ENCODE measurements at regions not wholly inside any gene's neighbourhood (a gene's known extent, or its start where the extent isn't known, plus 50 kb on each side); places are given as distances from the start of the nearest gene placed in this dataset.

GRCh38 chr9:23290973-23291372, 535.1 kb downstream of the ELAVL2 start:
- Histone ChIP-seq H3K27me3 (ENCODE audit: control insufficient read depth, extremely low read depth, insufficient read depth, low read length) (no peaks in the 10 kb centered on the region), H4K20me1 (ENCODE audit: control insufficient read depth, extremely low read depth, insufficient read depth, low read length) (no peaks in the 10 kb centered on the region), H3K4me3 (ENCODE audit: control insufficient read depth in 2 of 3, extremely low read depth in 1 of 3, insufficient read depth in 2 of 3, low read depth in 1 of 3, low read length in 3 of 3) (no peak overlapping the region), H3K4me1 (ENCODE audit: control insufficient read depth, extremely low read depth, insufficient read depth, low read length) (no peaks in the 10 kb centered on the region), H3K4me2 (ENCODE audit: control insufficient read depth, extremely low read depth, insufficient read depth, low read depth, low read length) (no peak overlapping the region), H3K9me3 (ENCODE audit: control insufficient read depth, low read depth, low read length) (no peaks in the 10 kb centered on the region), H3K36me3 (ENCODE audit: control insufficient read depth in 2 of 2, extremely low read depth in 1 of 2, insufficient read depth in 2 of 2, low read length in 2 of 2) (no peaks in the 10 kb centered on the region), H2AFZ (ENCODE audit: control insufficient read depth, low read length) (no peak overlapping the region), H3K27ac (ENCODE audit: control insufficient read depth, insufficient read depth, low read length) (no peak overlapping the region), H3K9ac (ENCODE audit: control insufficient read depth, extremely low read depth, insufficient read depth, low read length) (no peak overlapping the region), H3K9me1 (ENCODE audit: control insufficient read depth, extremely low read depth, insufficient read depth, low read length) (no peaks in the 10 kb centered on the region), H3K79me2 (ENCODE audit: control insufficient read depth, insufficient read depth, low read length) (no peaks in the 10 kb centered on the region)
- dilution Hi-C loops (cut with MboI; ENCODE audit: extremely low pct_ligation_motif_present, low sequenced_read_pairs): no loop called here
- TF ChIP-seq EZH2 (IDR thresholded peaks at IDR 0.05; ENCODE audit: low read length) (no peak), CTCF (optimal IDR thresholded peaks at IDR 0.05 in 1 of 3, IDR thresholded peaks at IDR 0.05 in 1 of 3, conservative IDR thresholded peaks at IDR 0.05 in 1 of 3; ENCODE audit: extremely low read depth in 1 of 3, insufficient read depth in 2 of 3, low read length in 3 of 3) (no peak)
- no peak for DNase-seq (ENCODE audit: low read depth, low spot score)
- no peak for FAIRE-seq

GRCh38 chr9:23302281-23302680, 523.8 kb downstream of the ELAVL2 start:
- TF ChIP-seq EZH2 (IDR thresholded peaks at IDR 0.05; ENCODE audit: low read length) (no peak), CTCF (optimal IDR thresholded peaks at IDR 0.05 in 1 of 3, IDR thresholded peaks at IDR 0.05 in 1 of 3, conservative IDR thresholded peaks at IDR 0.05 in 1 of 3; ENCODE audit: extremely low read depth in 1 of 3, insufficient read depth in 2 of 3, low read length in 3 of 3) (no peak)
- no peak for DNase-seq (ENCODE audit: low read depth, low spot score)

More at GRCh38 chr9:23302281-23302680, 523.8 kb downstream of the ELAVL2 start:
- dilution Hi-C loops (cut with MboI; ENCODE audit: extremely low pct_ligation_motif_present, low sequenced_read_pairs): no loop called here
- Histone ChIP-seq H3K4me2 (ENCODE audit: control insufficient read depth, extremely low read depth, insufficient read depth, low read depth, low read length) (no peak overlapping the region), H3K9me3 (ENCODE audit: control insufficient read depth, low read depth, low read length) (no peaks in the 10 kb centered on the region), H3K27ac (ENCODE audit: control insufficient read depth, insufficient read depth, low read length) (no peak overlapping the region), H3K79me2 (ENCODE audit: control insufficient read depth, insufficient read depth, low read length) (no peaks in the 10 kb centered on the region), H3K36me3 (ENCODE audit: control insufficient read depth in 2 of 2, extremely low read depth in 1 of 2, insufficient read depth in 2 of 2, low read length in 2 of 2) (no peaks in the 10 kb centered on the region), H4K20me1 (ENCODE audit: control insufficient read depth, extremely low read depth, insufficient read depth, low read length) (no peaks in the 10 kb centered on the region), H3K4me3 (ENCODE audit: control insufficient read depth in 2 of 3, extremely low read depth in 1 of 3, insufficient read depth in 2 of 3, low read depth in 1 of 3, low read length in 3 of 3) (no peak overlapping the region), H3K9me1 (ENCODE audit: control insufficient read depth, extremely low read depth, insufficient read depth, low read length) (no peaks in the 10 kb centered on the region), H3K27me3 (ENCODE audit: control insufficient read depth, extremely low read depth, insufficient read depth, low read length) (no peaks in the 10 kb centered on the region), H3K4me1 (ENCODE audit: control insufficient read depth, extremely low read depth, insufficient read depth, low read length) (no peaks in the 10 kb centered on the region), H3K9ac (ENCODE audit: control insufficient read depth, extremely low read depth, insufficient read depth, low read length) (no peak overlapping the region), H2AFZ (ENCODE audit: control insufficient read depth, low read length) (no peak overlapping the region)
- FAIRE-seq: no peak
